ENCODE measurements at regions not wholly inside any gene's neighbourhood (a gene's known extent, or its start where the extent isn't known, plus 50 kb on each side); places are given as distances from the start of the nearest gene placed in this dataset.
"Not testable (repeated sequence)": the region's sequence is repeated elsewhere in the genome, so short reads cannot be mapped to it uniquely, and the experiment has no call there.

DNA sequence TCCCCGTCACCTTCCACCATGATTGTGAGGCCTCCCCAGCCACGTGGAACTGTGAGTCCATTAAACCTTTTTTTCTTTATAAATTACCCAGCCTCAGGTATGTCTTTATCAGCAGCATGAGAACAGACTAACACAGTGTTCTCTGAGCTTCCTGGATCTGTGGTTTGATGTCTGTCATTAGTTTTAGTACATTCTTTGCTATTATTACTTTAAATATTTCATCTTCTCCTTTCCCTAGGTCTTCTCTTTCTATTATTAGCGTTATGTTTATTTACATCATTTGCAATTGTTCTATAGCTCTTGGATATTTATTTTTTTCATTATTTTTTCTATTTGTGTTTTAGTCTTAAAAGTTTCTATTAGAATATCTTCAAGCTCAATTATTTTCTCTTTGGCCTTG lies 1293.4 kb downstream of the GATA3 start:
- not testable (repeated sequence) for DNase-seq

DNA sequence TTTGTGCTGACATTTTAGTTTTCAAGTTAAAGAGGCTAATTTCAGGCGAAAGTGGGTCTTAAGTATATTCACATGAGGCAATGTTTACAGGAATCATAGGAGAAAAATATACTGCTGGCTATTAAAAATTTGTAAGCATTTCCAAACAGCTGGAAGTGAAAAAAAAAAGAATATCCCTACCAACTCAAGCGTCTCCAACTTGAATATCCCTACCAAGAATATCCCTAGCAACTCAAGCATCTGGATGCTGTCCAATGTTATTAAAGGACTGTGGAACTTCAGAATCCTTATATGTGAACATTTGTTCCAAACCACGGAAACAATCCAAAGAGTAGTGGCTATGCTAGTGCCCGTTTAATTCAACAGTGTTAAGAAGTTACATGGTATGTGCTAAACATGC lies 1303.0 kb downstream of the GATA3 start:
- DNase-seq: no peak

DNA sequence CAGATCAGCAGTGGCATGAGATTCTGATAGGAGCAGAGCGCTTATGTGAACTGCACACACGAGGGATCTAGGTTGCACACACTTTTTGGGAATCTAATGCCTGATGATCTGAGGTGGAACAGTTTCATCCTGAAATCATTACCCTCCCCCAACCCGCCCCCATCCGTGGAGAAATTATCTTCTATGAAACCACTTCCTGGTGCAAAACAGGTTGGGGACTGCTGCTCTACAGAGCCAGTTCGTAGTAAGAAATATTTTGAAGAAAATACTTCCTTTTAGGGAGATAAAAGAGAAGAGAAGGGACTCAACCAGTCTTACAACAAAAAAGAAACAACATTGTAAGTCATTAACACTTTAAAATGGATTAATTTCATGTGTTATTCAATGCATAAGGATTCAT lies 1308.2 kb downstream of the GATA3 start:
- DNase-seq: no peak

DNA sequence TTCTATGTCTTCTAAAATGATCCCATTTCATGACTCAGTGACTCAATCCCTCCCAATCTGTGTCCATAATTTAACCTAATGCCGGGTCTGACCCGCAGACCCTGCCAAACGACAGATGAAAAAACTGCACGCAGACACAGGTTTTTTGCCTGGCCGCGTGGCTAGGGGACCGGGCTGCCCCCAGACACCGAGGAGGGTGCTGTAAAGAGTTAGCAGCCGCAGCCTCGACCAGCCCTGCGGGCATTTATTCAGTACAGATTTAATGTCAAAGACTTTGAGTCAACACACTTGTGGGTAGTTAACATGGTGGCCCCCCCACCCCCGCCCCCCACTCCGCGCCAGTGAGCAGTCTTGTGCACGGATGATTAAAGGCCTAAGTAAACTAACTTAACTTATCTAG lies 1324.7 kb downstream of the GATA3 start:
- DNase-seq: no peak

DNA sequence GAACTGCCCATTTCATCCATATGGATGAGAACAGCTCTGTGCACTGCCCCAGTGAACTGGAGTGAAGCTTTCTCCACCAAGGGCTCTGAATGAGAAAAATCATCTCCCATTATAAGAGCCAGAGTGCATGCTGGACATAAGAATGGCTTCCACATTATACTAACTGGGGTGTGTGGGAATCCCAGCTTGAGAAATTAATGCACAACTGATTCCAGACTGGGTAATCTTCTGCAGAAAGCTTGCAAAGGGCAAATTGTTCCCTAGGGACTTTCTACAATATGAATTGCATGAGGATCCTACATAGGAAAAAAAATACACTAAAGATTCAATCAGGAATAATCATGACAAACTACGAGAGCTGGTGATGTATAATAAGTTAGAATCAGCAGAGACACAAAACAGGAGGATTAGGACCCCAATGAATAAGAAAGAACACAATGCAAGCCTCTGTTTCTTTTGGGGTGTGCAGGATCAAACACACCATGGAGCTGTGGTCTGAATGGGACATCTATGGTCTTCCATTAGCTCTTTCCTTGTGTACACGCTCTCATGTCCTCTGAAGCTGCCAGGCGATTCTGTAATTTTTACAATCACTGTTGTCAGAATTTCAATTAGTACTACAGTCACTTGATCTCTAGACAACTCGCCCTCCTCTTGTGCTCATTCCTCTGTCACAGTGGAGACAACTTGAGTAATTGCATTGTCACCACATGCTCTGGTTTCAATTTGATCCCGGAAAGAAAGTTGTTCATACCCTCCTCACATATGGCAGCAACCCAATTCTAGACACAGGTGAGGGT lies 1327.4 kb downstream of the GATA3 start:
- no peak for DNase-seq

DNA sequence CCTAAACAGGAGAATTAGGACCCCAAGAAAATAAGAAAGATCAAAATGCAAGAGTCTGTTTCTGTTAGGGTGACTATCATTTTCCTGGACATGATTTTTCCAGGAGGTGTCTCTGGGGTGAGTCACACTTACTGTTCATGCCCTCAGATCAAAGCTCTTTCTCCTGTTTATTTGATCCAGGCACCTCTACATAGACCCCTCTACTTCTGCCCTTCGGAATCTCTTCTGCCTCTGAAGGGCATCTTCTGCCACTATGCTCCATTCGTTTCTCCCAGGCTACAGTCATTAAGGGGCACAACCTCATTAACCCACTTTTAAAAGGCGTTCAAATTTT lies 1328.0 kb downstream of the GATA3 start:
- DNase-seq: no peak

DNA sequence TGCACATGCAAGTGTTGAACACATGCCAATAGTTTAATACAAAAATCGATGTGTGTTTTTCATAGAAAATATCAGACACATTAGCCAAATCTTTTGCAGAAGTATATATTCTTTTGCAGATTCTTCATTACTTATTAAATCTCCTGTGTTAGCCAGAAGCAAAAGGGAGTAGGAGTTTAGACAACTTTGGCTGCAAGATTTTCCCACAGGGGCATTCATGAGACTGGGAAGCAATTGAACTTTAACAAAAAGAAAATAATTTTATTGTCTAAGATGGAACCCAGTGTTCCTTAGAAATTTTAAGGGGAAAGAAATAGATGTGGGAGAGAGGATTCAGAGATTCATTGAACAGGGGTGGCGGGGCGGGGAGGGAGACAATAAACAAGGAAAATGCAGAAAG lies 1336.0 kb downstream of the GATA3 start:
- no peak for DNase-seq

DNA sequence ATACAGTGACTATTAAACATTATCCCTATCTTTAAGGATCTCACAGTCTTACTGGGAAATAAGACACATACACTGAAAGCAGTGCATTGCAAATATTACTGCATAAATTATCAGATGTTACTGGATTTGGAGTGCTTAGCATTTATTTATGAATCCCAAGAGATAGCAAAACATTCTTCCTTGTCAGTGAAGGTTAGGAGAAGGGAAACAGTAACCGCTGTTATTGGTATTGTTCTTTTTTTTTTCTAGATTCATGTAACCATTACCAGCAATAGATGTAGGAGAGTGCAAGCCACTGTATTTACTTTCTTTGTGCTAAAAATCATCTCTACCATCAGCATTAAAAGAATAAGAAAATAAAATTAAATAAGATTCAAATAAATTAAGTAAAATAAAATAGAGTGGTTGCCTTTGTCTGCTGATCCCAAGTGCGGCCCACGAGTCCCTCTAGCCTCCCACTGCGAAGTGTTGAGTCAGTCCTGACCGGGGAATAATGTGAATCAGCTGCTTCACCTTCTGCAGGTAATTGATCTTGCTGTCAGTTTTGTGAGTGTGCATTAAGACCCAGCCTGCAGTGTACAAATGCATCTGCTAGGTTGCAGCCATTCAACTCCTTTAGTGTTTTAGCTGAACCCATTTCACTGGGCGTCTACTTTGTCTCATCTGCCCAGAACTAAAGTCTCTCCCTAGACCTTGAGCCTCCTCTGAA lies 1344.9 kb downstream of the GATA3 start:
- no peak for DNase-seq

DNA sequence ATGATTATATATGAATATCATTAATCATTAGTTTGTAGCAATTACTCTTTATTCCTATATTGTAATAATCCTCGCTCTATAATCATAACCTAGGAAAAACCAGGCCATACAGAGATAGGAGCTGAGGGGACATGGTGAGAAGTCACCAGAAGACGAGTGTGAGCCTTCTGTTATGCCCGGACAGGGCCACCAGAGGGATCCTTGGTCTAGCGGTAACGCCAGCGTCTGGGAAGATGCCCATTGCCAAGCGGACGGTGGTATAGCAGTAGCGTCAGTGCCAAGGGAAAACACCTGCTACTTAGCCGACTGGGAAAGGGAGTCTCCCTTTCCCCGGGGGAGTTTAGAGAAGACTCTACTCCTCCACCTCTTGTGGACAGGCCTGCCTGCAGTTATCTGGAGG lies 1347.6 kb downstream of the GATA3 start:
- not testable (repeated sequence) for DNase-seq

DNA sequence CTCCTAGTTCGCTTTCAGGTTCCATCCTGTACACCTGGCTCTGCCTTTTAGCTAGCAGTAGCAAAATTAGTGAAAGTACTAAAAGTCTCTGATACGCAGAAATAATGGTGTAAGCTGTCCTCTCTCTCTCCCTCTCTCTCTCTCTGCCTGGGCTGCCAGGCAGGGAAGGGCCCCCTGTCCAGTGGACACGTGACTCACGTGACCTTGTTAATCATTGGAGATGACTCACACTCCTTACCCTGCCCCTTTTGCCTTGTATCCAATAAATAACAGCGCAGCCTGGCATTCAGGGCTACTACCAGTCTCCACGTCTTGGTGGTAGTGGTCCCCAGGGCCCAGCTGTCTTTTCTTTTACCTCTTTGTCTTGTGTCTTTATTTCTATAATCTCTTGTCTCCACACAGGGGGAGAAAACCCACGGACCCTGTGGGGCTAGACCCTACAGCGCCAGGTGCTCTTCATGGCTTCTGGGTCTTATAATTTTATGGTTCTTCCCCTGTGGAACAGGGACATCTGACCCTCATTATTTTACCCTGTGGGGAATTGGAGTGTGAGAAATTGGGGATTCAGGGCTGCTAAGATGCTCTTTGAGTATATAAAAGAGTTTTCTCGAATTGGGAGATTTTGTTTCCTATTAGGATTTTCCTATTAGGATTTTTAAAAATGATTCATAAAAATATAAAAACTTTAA lies 1348.2 kb downstream of the GATA3 start:
- DNase-seq: not testable (repeated sequence)

DNA sequence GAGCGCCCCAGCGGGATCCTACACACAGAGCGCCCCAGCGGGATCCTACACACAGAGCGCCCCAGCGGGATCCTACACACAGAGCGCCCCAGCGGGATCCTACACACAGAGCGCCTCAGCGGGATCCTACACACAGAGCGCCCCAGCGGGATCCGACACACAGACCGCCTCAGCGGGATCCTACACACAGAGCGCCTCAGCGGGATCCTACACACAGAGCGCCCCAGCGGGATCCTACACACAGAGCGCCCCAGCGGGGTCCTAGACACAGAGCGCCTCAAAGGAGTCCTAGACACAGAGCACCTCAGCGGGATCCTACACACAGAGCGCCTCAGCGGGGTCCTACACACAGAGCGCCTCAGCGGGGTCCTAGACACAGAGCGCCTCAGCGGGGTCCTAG lies 1352.7 kb downstream of the GATA3 start:
- DNase-seq: not testable (repeated sequence)

DNA sequence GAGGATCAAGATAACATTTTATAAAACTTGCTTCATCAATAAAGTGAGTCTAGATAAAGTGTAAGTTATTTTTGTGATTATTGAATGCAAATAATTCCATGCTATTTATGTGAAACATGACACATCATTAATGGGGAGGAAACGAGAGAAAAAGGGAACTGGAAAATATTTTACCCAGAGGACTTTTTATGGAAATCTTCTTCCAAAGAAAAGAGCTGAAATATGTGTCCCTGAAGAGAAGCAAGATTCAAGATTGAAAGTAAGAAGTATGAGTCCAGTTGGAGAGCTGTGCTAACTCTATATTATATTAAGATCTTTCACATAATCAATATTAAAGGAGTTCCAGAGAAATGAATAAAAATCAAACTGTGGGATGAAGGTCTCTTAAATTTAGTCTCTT lies 1361.8 kb downstream of the GATA3 start:
- no peak for DNase-seq

DNA sequence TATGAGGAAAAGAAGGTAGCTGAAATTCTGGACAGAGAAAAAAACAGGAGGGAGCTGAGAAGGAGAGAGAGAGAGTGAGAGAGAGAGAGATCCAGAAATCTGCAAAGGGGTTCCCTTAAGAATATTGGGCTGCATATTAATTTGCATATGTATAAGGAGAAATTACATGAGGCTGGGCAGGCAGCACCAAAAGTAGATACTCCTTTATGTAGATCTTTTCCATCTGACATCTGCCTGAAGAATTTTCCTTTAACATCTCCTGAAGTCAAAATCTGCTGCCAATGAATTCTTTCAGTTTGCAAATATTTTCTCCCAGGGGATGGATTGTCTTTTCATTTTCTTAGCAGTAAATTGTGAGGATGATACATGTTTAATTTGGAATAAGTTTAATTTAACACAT lies 1365.3 kb downstream of the GATA3 start:
- no peak for DNase-seq

DNA sequence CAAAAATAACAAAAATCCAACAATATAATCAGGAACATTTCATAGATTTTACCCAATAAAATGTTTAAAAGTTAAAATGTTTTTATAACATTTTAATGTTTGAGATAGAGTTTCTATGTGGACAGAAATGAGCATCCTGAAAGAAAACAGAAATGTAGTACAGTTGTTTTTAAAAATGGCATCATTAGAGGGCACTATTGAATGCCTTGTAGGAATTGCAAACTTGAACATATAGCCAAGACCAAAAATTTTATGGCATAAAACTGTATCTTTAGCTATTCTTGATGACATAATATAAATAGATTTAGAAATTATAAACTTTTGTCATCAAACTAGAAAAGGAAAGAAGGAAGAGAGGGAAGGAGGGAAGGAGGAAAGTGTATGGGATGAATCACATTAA lies 1372.7 kb downstream of the GATA3 start:
- no peak for DNase-seq

DNA sequence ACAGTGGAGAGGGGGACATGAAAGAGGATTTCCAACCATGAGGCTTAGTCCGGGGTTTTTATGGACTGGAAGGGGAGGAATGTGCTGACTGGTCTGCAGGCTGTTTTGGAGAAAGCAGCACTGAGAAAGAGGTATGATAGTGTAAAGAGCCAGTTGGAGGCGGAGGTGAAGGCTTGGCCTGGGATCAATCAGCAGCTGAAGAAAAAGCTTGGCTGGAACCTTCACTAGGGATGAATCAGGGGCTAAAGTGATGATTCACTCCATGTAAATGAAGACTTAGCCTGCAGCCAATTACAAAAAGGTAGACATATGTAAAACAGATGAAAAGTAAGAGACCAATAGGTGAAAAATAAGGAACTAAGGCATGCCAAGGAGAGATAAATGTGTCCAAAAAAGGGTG lies 1382.6 kb downstream of the GATA3 start:
- peak; percentile 48 for DNase-seq

DNA sequence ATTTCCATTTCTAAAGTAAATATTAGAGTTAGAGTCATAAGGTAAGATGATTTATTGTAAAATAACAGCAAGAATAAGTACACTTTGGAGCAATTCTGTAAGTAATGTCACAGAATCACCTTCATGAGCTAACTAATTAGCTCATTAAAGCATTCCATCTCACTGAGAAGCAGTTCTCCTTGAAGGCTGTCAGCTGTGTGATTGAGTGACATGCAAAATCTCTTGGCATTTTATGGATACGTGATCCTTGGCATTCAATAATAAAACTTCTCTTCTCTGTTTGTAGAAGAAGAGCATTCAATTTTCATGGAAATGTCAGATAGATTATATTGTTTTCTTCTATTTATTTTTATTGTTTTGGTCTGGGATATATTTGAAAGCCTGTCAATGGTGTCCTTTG lies 1389.3 kb downstream of the GATA3 start:
- DNase-seq: no peak

DNA sequence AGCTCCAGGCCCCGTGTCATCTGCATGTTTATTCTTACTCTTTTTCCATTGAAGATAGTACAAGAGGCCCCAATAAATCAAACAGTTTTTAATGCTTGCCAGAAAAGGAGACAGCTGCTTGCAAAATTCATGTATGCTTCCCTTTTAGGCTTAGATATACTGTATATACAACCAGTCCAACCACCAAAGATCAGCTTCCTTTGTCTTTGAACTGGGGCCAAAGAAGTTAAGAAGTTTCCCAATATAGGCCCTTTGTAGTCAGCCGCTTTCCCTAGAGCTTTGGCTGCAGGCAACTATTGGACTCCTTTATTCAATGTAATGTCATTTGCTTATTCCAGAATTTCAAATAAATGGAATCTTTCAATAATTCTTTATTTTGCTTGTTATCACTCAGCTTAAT lies 1395.0 kb downstream of the GATA3 start:
- DNase-seq: no peak

DNA sequence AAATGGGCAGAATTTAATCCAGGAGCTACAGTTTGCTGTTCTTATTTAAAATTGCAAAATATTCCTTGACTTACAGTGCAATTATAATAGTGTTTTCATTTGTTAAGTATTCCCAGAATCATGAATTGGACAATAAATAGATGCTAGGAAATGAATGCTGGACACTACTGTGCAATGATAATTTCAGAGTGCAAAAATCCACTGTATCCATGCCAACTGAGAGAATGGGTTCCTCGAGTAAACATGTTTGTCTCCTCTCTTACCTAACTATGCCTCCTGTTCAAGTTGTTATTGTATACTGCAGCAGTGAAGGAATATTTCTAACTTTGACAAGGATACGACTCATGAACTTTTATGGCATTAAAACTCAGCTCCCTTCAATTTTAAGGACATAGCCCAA lies 1396.3 kb downstream of the GATA3 start:
- no peak for DNase-seq

DNA sequence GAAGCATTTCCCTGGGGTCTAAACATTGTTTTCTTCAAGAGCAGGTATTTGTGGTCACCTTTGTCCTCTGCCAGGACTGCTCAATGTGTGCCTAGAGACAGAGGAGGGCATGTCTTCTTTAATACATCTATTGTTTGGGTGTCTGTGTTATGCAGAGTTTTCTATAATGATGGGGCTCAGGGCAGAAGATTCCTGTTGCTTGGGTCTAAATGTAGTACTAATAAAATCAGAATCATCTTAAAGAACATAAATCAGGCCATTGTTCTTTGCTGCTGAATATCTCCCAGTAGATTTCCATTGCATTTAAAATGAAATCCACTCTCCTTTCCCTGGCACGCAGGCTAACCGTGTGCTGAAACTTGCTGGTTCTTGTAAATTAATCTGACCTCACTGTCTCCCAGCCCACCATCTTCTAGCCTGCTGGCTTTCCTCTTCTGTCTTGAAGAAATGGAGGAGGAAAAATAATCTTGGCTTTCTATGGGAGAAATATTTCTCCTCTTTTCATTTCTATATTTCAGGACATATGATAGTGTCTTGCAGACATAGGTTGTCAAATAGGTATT lies 1396.8 kb downstream of the GATA3 start:
- DNase-seq: no peak

DNA sequence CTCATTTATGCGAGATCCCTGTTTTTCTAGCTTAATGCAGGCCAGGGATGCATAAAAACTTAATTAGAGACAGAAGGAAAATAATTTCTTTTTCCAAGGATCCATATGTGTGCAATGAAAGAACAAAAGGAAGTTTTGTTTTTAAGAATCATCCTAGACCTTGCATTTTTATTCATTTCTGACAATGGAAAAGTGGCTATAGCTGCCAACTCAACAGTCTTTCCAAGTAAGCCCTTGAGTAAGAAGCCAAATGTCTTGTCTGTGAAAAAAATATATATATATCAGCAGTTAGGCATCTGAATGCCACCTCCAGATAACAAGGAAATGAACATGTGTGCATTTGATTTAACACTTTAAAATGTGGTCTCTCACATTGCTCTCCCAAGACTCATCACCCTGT lies 1397.6 kb downstream of the GATA3 start:
- no peak for DNase-seq

DNA sequence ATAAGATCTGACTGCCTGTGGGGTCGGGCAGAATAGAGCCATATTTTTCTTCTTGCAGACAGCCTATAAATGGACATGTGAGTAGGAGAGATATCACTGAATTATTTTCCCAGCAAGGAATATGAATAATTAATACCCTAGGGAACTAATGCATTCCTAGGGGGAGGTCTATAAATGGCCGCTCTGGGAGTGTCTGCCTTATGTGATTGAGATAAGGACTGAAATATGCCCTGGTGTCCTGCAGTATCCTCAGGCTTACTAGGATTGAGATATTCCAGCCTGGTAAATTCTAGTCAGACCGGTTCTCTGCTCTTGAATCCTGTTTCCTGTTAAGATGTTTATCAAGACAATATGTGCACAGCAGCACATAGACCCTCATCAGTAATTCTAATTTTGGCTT lies 1399.4 kb downstream of the GATA3 start:
- not testable (repeated sequence) for DNase-seq

DNA sequence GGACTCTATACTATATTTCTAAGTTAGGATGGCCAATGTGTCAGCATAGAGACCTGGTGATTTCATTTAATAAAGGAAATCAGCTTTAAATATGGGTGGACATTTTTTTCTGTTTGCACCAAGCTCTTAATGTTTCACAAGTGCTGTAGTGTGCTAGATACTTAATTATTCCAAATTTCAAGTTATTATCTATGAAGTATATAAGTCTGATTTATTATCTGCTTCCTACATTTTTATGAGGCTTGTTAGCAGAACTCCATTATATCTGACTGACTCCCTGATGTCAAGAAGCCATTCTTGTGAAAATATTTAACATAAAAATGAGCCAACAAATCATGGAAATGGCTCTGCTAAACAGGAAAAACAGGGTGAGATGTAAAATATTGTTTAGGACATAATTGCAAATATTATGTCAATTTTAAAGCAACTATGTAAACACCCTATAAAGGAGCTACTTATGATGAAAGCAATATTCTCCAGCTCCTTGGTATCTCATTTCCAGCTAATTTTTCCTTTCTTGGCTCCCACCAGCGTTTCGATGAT lies 1415.2 kb downstream of the GATA3 start:
- DNase-seq: no peak

DNA sequence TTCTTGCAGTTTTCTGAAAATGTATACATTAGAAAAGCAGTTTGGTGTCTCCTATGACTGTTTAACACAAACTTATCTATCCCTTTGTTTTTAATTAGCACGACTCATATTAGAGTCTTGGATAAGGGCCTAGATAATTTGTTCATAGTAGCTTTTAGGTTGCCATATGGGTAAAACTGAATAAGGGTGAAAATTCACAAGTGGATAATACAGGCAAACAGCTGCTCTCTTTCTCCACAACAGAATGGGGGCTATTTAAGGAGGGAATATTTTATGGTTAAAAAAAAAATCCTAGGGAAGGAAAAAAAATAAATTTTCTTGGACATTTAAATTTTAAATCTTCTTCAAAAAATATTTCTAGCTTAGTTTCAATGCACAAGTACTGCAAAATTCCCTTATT lies 1416.1 kb downstream of the GATA3 start:
- DNase-seq: no peak

DNA sequence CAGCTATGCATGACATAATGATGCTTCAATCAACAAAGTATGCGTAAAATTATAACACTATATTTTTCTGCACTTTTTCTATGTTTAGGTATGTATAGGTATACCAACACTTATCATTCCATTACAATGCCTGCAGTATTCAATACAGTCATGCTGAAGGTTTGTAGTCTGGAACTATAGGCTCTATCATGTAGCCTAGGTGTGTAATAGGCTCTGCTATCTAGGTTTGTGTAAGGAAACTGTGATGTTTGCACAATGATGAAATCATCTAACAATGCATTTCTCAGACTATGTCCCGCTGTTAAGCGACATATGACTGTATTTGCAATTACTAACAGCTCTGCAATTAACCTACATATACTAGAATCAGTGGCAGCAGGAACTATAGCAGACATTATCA lies 1447.5 kb downstream of the GATA3 start:
- DNase-seq: no peak
